HG02870 (cell line): ENCODE measurements at regions not wholly inside any gene's neighbourhood (a gene's known extent, or its start where the extent isn't known, plus 50 kb on each side); places are given as distances from the start of the nearest gene placed in this dataset.
A peak's percentile ranks its signal among the peaks of the same experiment; 100 is the strongest.
"Not testable (repeated sequence)": the region's sequence is repeated elsewhere in the genome, so short reads cannot be mapped to it uniquely, and the experiment has no call there.

Experiments used
- ATAC-seq: cut with Tn5 transposase; IDR thresholded peaks from one replicate; pipeline ENCODE4 v1.9.1; 2021; ENCODE audit warnings: mild to moderate bottlenecking, moderate library complexity; ENCODE audit not compliant: unreplicated experiment

- no peak for ATAC-seq
Observed at GRCh38 chr5:44935871-44936270, 127.1 kb downstream of the MRPS30 start.

GRCh38 chr5:44942524-44943001, 133.8 kb downstream of the MRPS30 start:
- ATAC-seq, result no peak

GRCh38 chr5:44943647-44944046, 134.9 kb downstream of the MRPS30 start:
- ATAC-seq, result no peak

- ATAC-seq, result no peak
Observed at GRCh38 chr5:44945743-44946142, 137.0 kb downstream of the MRPS30 start.

- ATAC-seq, result no peak
Observed at GRCh38 chr5:44949687-44950086, 140.9 kb downstream of the MRPS30 start.

GRCh38 chr5:44951371-44951770, 142.6 kb downstream of the MRPS30 start:
- ATAC-seq, result no peak

- peak; percentile 72 for ATAC-seq
Observed at GRCh38 chr5:44952376-44952775, 143.6 kb downstream of the MRPS30 start.

- ATAC-seq, result no peak
Observed at GRCh38 chr5:44953078-44953477, 144.3 kb downstream of the MRPS30 start.

- ATAC-seq, result not testable (repeated sequence)
Observed at GRCh38 chr5:44958943-44959454, 150.3 kb downstream of the MRPS30 start.

- ATAC-seq, result no peak
Observed at GRCh38 chr5:44969825-44970224, 161.1 kb downstream of the MRPS30 start.

GRCh38 chr5:44970963-44971362, 162.2 kb downstream of the MRPS30 start:
- ATAC-seq, result not testable (repeated sequence)

- ATAC-seq, result no peak
Observed at GRCh38 chr5:44974813-44975212, 166.1 kb downstream of the MRPS30 start.

- ATAC-seq, result no peak
Observed at GRCh38 chr5:44981708-44982107, 173.0 kb downstream of the MRPS30 start.

GRCh38 chr5:44983006-44983405, 174.3 kb downstream of the MRPS30 start:
- no peak for ATAC-seq

GRCh38 chr5:44987026-44987425, 178.3 kb downstream of the MRPS30 start:
- no peak for ATAC-seq

- ATAC-seq, result no peak
Observed at GRCh38 chr5:44991693-44992092, 182.9 kb downstream of the MRPS30 start.

- no peak for ATAC-seq
Observed at GRCh38 chr5:44993286-44993685, 184.5 kb downstream of the MRPS30 start.

- ATAC-seq, result no peak
Observed at GRCh38 chr5:44997506-44997905, 188.8 kb downstream of the MRPS30 start.

- not testable (repeated sequence) for ATAC-seq
Observed at GRCh38 chr5:45007102-45007501, 198.4 kb downstream of the MRPS30 start.

- ATAC-seq, result no peak
Observed at GRCh38 chr5:45017568-45017967, 208.8 kb downstream of the MRPS30 start.

GRCh38 chr5:45029553-45029952, 220.8 kb downstream of the MRPS30 start:
- no peak for ATAC-seq

- no peak for ATAC-seq
Observed at GRCh38 chr5:45035991-45036390, 227.2 kb downstream of the MRPS30 start.

- ATAC-seq, result no peak
Observed at GRCh38 chr5:45037927-45038326, 229.2 kb downstream of the MRPS30 start.
